ENCODE measurements at regions not wholly inside any gene's neighbourhood (a gene's known extent, or its start where the extent isn't known, plus 50 kb on each side); places are given as distances from the start of the nearest gene placed in this dataset.

- Histone ChIP-seq H3K4me2 (ENCODE audit: low read length) (no peak overlapping the region), H3K9ac (ENCODE audit: low read length) (no peak overlapping the region), H3K9me3 (ENCODE audit: control insufficient read depth in 1 of 2, insufficient read depth in 1 of 2, low read depth in 1 of 2, low read length in 2 of 2) (no peaks in the 10 kb centered on the region), H3K79me2 (ENCODE audit: insufficient read depth, low read length) (no peaks in the 10 kb centered on the region), H3K27me3 (ENCODE audit: insufficient read depth, low read length) (peaks cover 3% of the 10 kb centered on the region; the same call in 1 of the 2 replicates), H3K36me3 (ENCODE audit: control insufficient read depth in 1 of 2, insufficient read depth in 2 of 2, low read length in 2 of 2) (no peaks in the 10 kb centered on the region), H4K20me1 (ENCODE audit: insufficient read depth) (no peaks in the 10 kb centered on the region), H3K9me2 (ENCODE audit: insufficient read depth) (no peaks in the 10 kb centered on the region), H3K4me1 (ENCODE audit: control insufficient read depth in 1 of 2, insufficient read depth in 2 of 2, low read length in 2 of 2) (no peaks in the 10 kb centered on the region), H3K4me3 (replicated peaks in 1 of 2; ENCODE audit: low read depth in 1 of 2, low read length in 2 of 2) (no peak overlapping the region), H2AFZ (ENCODE audit: low read depth, low read length, poor library complexity, severe bottlenecking) (no peak overlapping the region), H3K27ac (ENCODE audit: low read depth, low read length) (no peak overlapping the region)
- ATAC-seq (no peak), DNase-seq (ENCODE audit: low read depth, low spot score) (no peak)
- intact Hi-C loops (cut with micrococcal nuclease), result no loop called here
- BruUV-seq (replicated peaks), result no TSS peak
- ChIA-PET POLR2A (no interaction called here), RAD21 (ENCODE audit: low non-redundant PET in 1 of 2, low total read pairs in 2 of 2, uncharacterized antibody in 2 of 2, unreplicated experiment in 2 of 2) (no interaction called here), CTCF (no interaction called here)
- TF ChIP-seq CBX3 (IDR thresholded peaks at IDR 0.05; ENCODE audit: low read depth), result no peak
- TF ChIP-seq YY1 (IDR thresholded peaks at IDR 0.05; ENCODE audit: extremely low read depth, insufficient replicate concordance, low read depth, low read length), result no peak
- no peak for TF ChIP-seq CTCF (IDR thresholded peaks at IDR 0.05 in 2 of 3, conservative IDR thresholded peaks at IDR 0.05 in 1 of 3; ENCODE audit: borderline replicate concordance in 1 of 3, insufficient read depth in 1 of 3, low read depth in 2 of 3, low read length in 2 of 3)
- no peak for TF ChIP-seq CEBPB (IDR thresholded peaks at IDR 0.05; ENCODE audit: low read depth)
- TF ChIP-seq RAD21 (IDR thresholded peaks at IDR 0.05; ENCODE audit: low read depth), result no peak
- no peak for TF ChIP-seq ZNF274 (IDR thresholded peaks at IDR 0.05; ENCODE audit: low read depth, low read length)
- no peak for TF ChIP-seq JUND (IDR thresholded peaks at IDR 0.05)
Observed at GRCh38 chr18:70559446-70559845, 270.6 kb downstream of the SOCS6 start.

DNA sequence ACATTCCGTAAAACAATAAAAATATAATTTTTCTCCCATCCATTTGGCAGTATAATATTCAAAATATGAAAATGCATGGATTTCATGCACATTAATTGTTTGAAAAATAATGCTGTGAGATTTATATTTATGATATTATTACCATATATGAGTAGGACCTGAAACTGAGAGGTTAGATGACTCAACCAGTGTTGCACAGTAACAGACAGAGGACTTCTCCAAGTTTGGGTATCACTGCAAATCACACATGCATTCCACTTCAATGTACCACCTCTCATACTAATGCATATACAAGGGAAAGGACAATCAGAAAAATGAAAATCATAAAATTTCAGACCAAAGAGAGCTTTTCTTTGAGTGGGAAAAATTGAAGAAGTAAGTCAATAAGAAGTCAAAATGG lies 269.5 kb downstream of the SOCS6 start:
- intact Hi-C loops (cut with micrococcal nuclease), result no loop called here
- ATAC-seq (no peak), DNase-seq (ENCODE audit: low read depth, low spot score) (no peak)
- POLR2A ChIA-PET, result no interaction called here
- H3K27me3 ChIP-seq (ENCODE audit: insufficient read depth, low read length), result peaks cover 13% of the 10 kb centered on the region; the same call in 1 of the 2 replicates
- CTCF ChIA-PET, result no interaction called here
- H3K27ac ChIP-seq (ENCODE audit: low read depth, low read length), result no peak overlapping the region
- no peaks in the 10 kb centered on the region for H3K9me2 ChIP-seq (ENCODE audit: insufficient read depth)
- H3K79me2 ChIP-seq (ENCODE audit: insufficient read depth, low read length), result no peaks in the 10 kb centered on the region
- H3K4me3 ChIP-seq (replicated peaks in 1 of 2; ENCODE audit: low read depth in 1 of 2, low read length in 2 of 2), result no peak overlapping the region
- no peak overlapping the region for H2AFZ ChIP-seq (ENCODE audit: low read depth, low read length, poor library complexity, severe bottlenecking)
- no peaks in the 10 kb centered on the region for H3K4me1 ChIP-seq (ENCODE audit: control insufficient read depth in 1 of 2, insufficient read depth in 2 of 2, low read length in 2 of 2)
- H3K36me3 ChIP-seq (ENCODE audit: control insufficient read depth in 1 of 2, insufficient read depth in 2 of 2, low read length in 2 of 2), result no peaks in the 10 kb centered on the region
- H3K9ac ChIP-seq (ENCODE audit: low read length), result no peak overlapping the region
- RAD21 ChIA-PET (ENCODE audit: low non-redundant PET in 1 of 2, low total read pairs in 2 of 2, uncharacterized antibody in 2 of 2, unreplicated experiment in 2 of 2), result no interaction called here
- no peak overlapping the region for H3K4me2 ChIP-seq (ENCODE audit: low read length)
- no peaks in the 10 kb centered on the region for H3K9me3 ChIP-seq (ENCODE audit: control insufficient read depth in 1 of 2, insufficient read depth in 1 of 2, low read depth in 1 of 2, low read length in 2 of 2)
- no peaks in the 10 kb centered on the region for H4K20me1 ChIP-seq (ENCODE audit: insufficient read depth)
- BruUV-seq (replicated peaks), result no TSS peak
- TF ChIP-seq ZFX (IDR thresholded peaks at IDR 0.05), result no peak
- TF ChIP-seq ELF1 (IDR thresholded peaks at IDR 0.05; ENCODE audit: borderline replicate concordance, low read depth), result no peak
- TF ChIP-seq SIN3A (IDR thresholded peaks at IDR 0.05; ENCODE audit: low read depth), result no peak
- no peak for TF ChIP-seq REST (IDR thresholded peaks at IDR 0.05; ENCODE audit: low read depth)
- no peak for TF ChIP-seq POLR2AphosphoS5 (IDR thresholded peaks at IDR 0.05; ENCODE audit: low read depth, low read length)
- no peak for TF ChIP-seq CBX3 (IDR thresholded peaks at IDR 0.05; ENCODE audit: low read depth)
- TF ChIP-seq EZH2phosphoT487 (IDR thresholded peaks at IDR 0.05; ENCODE audit: borderline replicate concordance), result no peak
- TF ChIP-seq, protein P1, sequence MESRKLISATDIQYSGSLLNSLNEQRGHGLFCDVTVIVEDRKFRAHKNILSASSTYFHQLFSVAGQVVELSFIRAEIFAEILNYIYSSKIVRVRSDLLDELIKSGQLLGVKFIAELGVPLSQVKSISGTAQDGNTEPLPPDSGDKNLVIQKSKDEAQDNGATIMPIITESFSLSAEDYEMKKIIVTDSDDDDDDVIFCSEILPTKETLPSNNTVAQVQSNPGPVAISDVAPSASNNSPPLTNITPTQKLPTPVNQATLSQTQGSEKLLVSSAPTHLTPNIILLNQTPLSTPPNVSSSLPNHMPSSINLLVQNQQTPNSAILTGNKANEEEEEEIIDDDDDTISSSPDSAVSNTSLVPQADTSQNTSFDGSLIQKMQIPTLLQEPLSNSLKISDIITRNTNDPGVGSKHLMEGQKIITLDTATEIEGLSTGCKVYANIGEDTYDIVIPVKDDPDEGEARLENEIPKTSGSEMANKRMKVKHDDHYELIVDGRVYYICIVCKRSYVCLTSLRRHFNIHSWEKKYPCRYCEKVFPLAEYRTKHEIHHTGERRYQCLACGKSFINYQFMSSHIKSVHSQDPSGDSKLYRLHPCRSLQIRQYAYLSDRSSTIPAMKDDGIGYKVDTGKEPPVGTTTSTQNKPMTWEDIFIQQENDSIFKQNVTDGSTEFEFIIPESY (IDR thresholded peaks at IDR 0.05; ENCODE audit: extremely low read depth, insufficient replicate concordance, low read length), result no peak
- TF ChIP-seq YY1 (IDR thresholded peaks at IDR 0.05; ENCODE audit: extremely low read depth, insufficient replicate concordance, low read depth, low read length), result no peak

Data from HCT116 (cell line).